ENCODE measurements at regions not wholly inside any gene's neighbourhood (a gene's known extent, or its start where the extent isn't known, plus 50 kb on each side); places are given as distances from the start of the nearest gene placed in this dataset.

GRCh38 chr18:76660571-76661192 is 161.7 kb upstream of the ZNF236 start:
- no peak for TF ChIP-seq FOXA1 (IDR thresholded peaks at IDR 0.05)
- TF ChIP-seq ELF4 (IDR thresholded peaks at IDR 0.05), result no peak
- TF ChIP-seq ARNT (IDR thresholded peaks at IDR 0.05), result no peak
- TF ChIP-seq CTBP1 (IDR thresholded peaks at IDR 0.05; ENCODE audit: borderline replicate concordance), result no peak
- TF ChIP-seq FOXM1 (IDR thresholded peaks at IDR 0.05; ENCODE audit: borderline replicate concordance), result no peak
- no peak for TF ChIP-seq BHLHE40 (IDR thresholded peaks at IDR 0.05; ENCODE audit: borderline replicate concordance)
- no peak for TF ChIP-seq TARDBP (IDR thresholded peaks at IDR 0.05)
- TF ChIP-seq SP1 (IDR thresholded peaks at IDR 0.05), result no peak
- TF ChIP-seq HDGF (IDR thresholded peaks at IDR 0.05; ENCODE audit: borderline replicate concordance), result no peak
- TF ChIP-seq ZNF384 (IDR thresholded peaks at IDR 0.05), result no peak
